Cardiac septum (tissue), 1 donor: ENCODE measurements at regions not wholly inside any gene's neighbourhood (a gene's known extent, or its start where the extent isn't known, plus 50 kb on each side); places are given as distances from the start of the nearest gene placed in this dataset.

Experiments
- DNase-seq: peaks from one replicate; pipeline ENCODE4 v3.0.0-alpha.2; 2020; ENCODE audit warnings: low spot score
- intact Hi-C: fragments of 100-400 bp; cut with DNase I; formaldehyde crosslinking; loops from one replicate; pipeline ENCODE4 v1.14.0; 2022
- donor health status: DM: no; HTN: no; CAD: no.

GRCh38 chr22:48647051-48647450, 1180.6 kb downstream of the BRD1 start:
- no peak for DNase-seq
- intact Hi-C loops = no loop called here

GRCh38 chr22:48646216-48646925, 1181.3 kb downstream of the BRD1 start:
- DNase-seq = no peak
- intact Hi-C loops = no loop called here

- no peak for DNase-seq
- intact Hi-C loops = no loop called here
Measured at GRCh38 chr22:48645766-48646165, 1181.9 kb downstream of the BRD1 start.

GRCh38 chr22:48644997-48645396, 1182.7 kb downstream of the BRD1 start:
- intact Hi-C loops = no loop called here
- no peak for DNase-seq

GRCh38 chr22:48644108-48644507, 1183.6 kb downstream of the BRD1 start:
- no peak for DNase-seq
- intact Hi-C loops = no loop called here

GRCh38 chr22:48643066-48643731, 1184.5 kb downstream of the BRD1 start:
- intact Hi-C loops = no loop called here
- no peak for DNase-seq

GRCh38 chr22:48642550-48642949, 1185.1 kb downstream of the BRD1 start:
- intact Hi-C loops = no loop called here
- DNase-seq = no peak

GRCh38 chr22:48641906-48642475, 1185.7 kb downstream of the BRD1 start:
- intact Hi-C loops = no loop called here
- DNase-seq = no peak

- DNase-seq = no peak
- intact Hi-C loops = no loop called here
Measured at GRCh38 chr22:48640890-48641841, 1186.5 kb downstream of the BRD1 start.

- intact Hi-C loops = no loop called here
- no peak for DNase-seq
Measured at GRCh38 chr22:48639896-48640748, 1187.6 kb downstream of the BRD1 start.

GRCh38 chr22:48639021-48639795, 1188.5 kb downstream of the BRD1 start:
- intact Hi-C loops = no loop called here
- DNase-seq = no peak

- DNase-seq = no peak
- intact Hi-C loops = no loop called here
Measured at GRCh38 chr22:48637231-48637630, 1190.4 kb downstream of the BRD1 start.

- no peak for DNase-seq
- intact Hi-C loops = no loop called here
Measured at GRCh38 chr22:48636746-48637145, 1190.9 kb downstream of the BRD1 start.

- DNase-seq = no peak
- intact Hi-C loops = no loop called here
Measured at GRCh38 chr22:48635816-48636215, 1191.9 kb downstream of the BRD1 start.

- intact Hi-C loops = no loop called here
- no peak for DNase-seq
Measured at GRCh38 chr22:48635031-48635430, 1192.6 kb downstream of the BRD1 start.

GRCh38 chr22:48633996-48634836, 1193.5 kb downstream of the BRD1 start:
- intact Hi-C loops = no loop called here
- no peak for DNase-seq

GRCh38 chr22:48632646-48633246, 1194.9 kb downstream of the BRD1 start:
- DNase-seq = no peak
- intact Hi-C loops = no loop called here
